Keratinocyte (primary cell): ENCODE measurements at regions not wholly inside any gene's neighbourhood (a gene's known extent, or its start where the extent isn't known, plus 50 kb on each side); places are given as distances from the start of the nearest gene placed in this dataset.

ENCODE experiments used
- EZH2 ChIP-seq: IDR thresholded peaks from one replicate; pipeline ENCODE4 v1.6.1; 2012; ENCODE audit warnings: inconsistent platforms, mild to moderate bottlenecking, low read length, moderate library complexity
- TF ChIP-seq, protein P1 (sequence below), 3 experiments: IDR thresholded peaks in 1 of 3; conservative IDR thresholded peaks in 1 of 3; optimal IDR thresholded peaks in 1 of 3; 2 replicates in 2 of 3; 3 replicates in 1 of 3; pipeline versions ENCODE3 to v1.5.1; 2011; ENCODE audit warnings: low read length in 3 of 3, mild to moderate bottlenecking in 3 of 3, moderate library complexity in 2 of 3, control low read depth in 1 of 3, inconsistent platforms in 1 of 3; ENCODE audit not compliant: insufficient read depth in 2 of 3; ENCODE audit errors: extremely low read depth in 1 of 3

DNA sequence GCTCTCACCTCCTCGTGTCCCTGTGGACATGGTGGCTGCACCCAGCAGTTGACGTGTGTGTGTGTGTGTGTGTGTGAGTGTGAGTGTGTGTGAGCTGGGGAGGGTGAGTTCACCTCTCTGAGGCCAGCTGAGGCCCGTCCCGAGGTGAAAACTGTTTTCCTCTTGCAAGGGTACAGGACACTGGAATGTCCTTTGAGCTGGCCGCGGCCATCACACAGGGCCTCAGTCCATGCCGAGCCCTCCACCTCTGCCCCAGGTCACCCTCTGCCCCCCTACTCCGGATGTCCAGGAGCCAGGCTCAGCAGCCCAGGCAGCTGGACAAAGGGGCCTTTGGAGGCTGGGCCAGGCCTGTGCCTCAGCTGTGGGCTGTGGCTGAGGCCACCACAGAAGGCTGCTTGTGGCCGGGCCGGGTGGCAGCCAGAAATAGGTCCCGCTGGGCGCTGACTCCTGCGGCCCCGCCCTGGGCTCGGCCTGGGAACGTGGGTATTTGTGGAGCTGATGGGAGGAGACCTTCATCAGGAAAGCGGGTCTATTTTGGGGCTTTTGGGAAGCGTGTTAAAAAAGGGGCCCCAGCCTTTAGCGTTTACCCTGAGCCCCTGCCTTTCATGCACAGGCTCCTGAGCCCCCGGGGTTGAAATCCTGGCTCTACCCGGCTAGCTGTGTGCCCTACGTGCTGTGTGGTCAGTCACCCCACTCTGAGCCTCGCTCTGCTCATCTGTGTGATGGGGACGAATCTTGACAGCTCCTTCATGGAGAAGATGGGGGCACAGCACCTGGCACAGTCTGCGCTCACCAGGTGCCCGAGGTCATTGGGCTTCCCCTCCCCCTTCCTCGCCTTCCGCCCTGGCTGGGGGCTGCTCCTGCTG, 75.1 kb upstream of the IER5L start:
- TF ChIP-seq, protein P1, sequence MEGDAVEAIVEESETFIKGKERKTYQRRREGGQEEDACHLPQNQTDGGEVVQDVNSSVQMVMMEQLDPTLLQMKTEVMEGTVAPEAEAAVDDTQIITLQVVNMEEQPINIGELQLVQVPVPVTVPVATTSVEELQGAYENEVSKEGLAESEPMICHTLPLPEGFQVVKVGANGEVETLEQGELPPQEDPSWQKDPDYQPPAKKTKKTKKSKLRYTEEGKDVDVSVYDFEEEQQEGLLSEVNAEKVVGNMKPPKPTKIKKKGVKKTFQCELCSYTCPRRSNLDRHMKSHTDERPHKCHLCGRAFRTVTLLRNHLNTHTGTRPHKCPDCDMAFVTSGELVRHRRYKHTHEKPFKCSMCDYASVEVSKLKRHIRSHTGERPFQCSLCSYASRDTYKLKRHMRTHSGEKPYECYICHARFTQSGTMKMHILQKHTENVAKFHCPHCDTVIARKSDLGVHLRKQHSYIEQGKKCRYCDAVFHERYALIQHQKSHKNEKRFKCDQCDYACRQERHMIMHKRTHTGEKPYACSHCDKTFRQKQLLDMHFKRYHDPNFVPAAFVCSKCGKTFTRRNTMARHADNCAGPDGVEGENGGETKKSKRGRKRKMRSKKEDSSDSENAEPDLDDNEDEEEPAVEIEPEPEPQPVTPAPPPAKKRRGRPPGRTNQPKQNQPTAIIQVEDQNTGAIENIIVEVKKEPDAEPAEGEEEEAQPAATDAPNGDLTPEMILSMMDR (optimal IDR thresholded peaks at IDR 0.05 in 1 of 3, IDR thresholded peaks at IDR 0.05 in 1 of 3, conservative IDR thresholded peaks at IDR 0.05 in 1 of 3; ENCODE audit: extremely low read depth in 1 of 3, insufficient read depth in 2 of 3, low read length in 3 of 3): no peak
- TF ChIP-seq EZH2: no peak
